SK-N-MC (cell line): ENCODE measurements at regions not wholly inside any gene's neighbourhood (a gene's known extent, or its start where the extent isn't known, plus 50 kb on each side); places are given as distances from the start of the nearest gene placed in this dataset.

ENCODE experiments used
- EZH2 ChIP-seq: fragments of 200-600 bp; sonication (generic); IDR thresholded peaks from one replicate; pipeline ENCODE4 v1.6.1; 2017; ENCODE audit warnings: antibody characterized with exemption
- FOXP2 ChIP-seq: optimal IDR thresholded peaks from 2 replicates; pipeline ENCODE3; 2011; ENCODE audit warnings: mild to moderate bottlenecking, moderate library complexity; ENCODE audit not compliant: insufficient read depth; ENCODE audit errors: extremely low read length, control extremely low read depth
- POLR2AphosphoS5 ChIP-seq: IDR thresholded peaks from 2 replicates; pipeline ENCODE4 v1.6.1; 2012; ENCODE audit warnings: mild to moderate bottlenecking, low read depth, low read length, borderline replicate concordance

DNA sequence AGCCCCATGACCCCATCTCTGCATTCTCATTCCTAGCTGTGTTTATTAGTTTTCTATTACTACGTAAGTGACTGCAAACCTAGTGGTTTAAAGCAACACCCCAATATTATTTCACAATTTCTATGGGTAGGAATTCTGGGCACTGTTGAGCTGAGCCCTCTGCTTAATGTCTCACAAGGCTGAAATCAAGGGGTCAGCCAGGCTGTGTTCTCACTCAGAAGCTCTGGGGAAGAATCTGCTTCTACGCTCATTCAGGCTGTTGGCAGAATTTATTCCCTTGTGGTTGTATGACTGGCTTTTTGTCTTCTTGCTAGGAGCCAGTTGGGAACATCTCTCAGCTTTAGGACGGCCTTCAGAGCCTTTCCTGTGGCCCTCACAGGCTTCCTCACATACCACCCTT is 181.0 kb downstream of the GIPC2 start:
- TF ChIP-seq POLR2AphosphoS5 (no peak), EZH2 (no peak), FOXP2 (no peak)
